ENCODE measurements at regions not wholly inside any gene's neighbourhood (a gene's known extent, or its start where the extent isn't known, plus 50 kb on each side); places are given as distances from the start of the nearest gene placed in this dataset.
"Not testable (repeated sequence)": the region's sequence is repeated elsewhere in the genome, so short reads cannot be mapped to it uniquely, and the experiment has no call there.

DNA sequence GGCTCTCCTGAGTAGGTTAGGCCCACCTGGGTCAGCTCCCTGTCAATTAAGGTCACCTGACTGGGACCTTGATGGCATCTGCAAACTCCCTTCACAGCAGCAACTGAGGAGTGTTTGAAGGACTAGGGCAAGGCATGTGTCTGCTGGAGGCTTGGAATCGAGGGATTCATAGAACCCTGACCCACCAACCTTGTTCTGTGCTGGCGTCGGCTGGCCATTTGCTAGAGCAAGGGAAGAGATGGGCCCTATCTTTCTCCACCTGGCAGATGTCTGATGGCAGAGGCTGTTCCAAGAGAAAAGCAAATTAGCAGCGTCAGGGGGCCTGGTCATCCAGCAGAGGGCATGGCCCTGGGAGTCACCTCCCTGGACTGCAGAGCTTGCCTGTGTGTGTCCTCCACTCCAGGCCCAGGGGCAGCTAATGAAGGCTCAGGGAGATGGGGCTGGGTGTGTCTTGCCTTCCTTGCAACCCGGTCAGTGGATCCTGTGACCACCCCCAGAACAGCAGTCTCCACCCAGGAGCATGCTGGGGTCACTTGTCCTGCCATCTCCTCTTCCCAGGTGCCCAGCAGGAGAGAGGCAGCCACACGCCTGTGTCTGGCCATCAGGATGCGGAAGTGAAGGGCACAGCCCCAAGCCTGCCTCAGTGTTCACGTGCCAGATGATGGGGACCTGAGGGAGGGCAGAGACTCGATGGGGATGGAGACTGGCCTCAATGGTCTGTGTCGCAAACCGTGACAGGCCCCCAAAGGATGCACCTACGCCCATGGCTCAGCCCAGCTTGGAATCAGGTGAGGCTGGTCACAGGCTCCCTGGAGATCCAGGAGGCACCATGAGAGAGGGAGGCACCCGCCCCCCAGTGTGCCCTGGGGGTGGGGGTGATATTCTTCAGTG, 53.9 kb downstream of the BARX1 start:
- DNase-seq = no peak

- no peak for DNase-seq
These were observed 54.7 kb downstream of the BARX1 start for GRCh38 chr9:93900436-93900819.

- no peak for DNase-seq
These were observed 55.3 kb downstream of the BARX1 start for GRCh38 chr9:93899609-93900435.

DNA sequence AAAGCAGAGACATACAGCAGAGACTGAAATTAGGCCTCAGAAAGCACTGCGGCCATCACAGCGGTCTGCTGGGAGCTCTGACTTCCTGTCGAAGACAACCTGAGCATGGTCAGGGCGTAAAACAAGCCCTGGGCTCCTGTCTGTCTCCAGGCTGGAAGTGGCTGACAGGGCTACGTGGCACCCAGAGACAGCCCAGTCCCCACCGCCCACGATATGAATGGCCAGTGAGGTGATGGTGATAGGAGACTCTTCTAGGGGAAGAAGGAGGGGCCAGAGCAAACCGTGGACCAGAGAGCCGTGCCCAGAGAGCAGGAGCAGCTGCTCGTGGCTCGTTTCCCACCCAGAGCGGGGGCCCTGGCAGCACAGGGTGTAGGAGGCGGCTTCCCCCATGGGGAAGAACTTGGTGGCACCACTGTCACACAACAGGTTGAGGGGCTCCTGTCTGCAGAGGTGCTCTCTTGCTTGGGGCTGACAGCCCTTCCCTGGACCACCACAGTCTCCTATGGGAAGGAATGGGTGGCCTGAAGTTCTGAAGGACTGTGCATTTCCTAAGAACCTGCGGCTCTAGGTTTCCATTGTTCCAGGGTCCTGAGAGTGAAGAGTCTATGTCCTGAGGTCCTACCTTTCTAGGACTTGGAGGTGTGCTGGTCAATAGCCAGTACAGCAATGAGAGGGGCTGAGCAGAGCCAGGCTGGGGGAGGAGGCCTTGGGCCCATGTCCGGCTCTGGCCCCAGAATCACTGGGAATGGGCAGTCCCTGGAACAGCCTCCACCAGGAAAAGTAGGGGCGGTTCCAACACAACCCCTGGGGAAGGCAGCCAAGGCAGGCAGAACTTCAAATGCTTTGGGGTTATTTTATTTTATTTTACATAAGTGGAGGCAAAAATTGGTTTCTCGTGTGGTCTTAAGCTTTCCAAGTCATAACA, 56.4 kb downstream of the BARX1 start:
- DNase-seq = no peak

DNA sequence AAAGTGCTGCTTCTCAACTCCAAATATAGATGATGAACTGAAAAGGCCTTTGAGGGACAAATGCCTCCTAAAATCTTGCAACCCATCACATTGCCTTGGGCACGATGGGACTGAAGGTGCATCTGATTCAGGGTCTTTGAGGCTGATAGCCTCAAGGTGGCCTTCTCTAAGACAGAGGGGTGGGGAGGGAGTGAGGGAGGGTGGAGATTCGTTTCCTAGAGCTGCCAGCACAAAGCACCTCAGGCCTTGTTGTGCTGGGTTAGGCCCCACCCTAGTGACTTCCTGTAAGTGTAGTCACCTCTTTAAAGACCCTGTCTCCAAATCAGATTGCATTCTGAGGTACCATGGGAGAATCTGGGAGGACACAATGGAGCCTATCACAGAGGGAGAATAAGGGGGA, 57.1 kb downstream of the BARX1 start:
- DNase-seq = no peak

DNA sequence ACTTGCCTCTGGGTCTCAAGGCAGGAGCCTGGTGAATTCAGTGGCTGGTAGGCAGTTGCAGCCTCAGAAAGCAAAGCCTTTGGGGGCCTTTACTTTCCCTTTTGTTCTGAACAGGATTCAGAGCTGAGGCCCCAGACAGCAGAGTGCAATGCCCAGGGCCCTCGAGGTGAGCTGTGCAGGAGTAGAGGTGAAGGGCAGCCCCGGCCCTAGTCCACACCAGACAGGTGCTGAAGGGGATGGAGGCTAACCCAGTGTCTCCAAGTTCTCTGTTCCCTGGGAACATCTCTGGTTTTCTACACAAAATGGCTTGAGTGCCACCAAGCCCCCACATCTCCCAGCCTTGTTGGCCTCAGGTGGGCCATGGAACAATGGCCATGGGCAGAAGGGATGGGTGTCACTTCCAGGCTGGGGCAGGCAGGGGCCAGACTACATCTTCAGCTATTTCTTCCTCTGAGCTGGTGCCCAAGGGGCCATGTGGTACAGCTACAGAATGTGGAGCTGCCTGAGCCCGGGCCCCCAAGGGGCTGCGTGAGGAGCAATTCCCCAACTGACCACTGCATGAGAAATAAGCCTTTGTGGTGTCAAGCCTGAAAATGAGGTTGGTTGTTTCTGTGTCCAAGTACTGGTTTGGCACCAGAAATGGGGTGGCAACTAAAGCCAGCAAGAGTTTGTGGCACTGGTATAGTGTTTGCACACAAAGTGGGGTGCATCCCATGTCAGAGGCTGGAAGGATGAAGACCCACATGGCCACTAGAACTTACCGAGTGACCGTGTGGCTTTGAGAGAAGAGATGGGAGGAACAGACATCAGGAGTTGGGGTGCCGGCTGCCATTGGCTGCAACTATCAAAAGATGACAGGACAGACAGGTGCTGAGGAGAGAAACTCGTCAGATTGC, 57.8 kb downstream of the BARX1 start:
- no peak for DNase-seq

DNA sequence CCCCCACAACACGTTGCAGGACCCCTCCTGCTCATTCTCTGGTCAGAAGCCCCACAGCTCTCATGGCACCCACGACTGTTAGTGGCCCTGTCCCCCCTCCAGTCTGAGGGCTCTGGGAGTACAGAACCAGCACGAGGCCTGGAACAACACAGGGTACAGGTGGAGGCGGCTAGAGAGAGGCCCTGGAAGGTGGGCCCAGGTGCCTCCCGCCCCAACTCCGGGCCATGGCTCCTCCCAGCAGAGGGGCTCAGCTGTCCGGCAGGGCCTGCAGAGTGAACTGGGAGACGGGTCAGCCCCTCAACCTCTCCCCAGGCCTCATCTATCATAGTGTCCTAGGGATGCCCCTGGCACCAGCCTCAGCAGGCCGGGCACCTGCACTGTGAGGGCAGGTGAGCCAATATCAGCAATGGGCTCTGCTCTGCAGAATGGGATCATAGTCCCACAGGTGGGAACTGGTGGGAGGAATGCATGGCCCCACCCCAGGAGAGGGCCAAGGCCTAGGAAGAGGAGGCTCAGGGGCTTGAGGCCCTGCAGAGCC, 58.6 kb downstream of the BARX1 start:
- no peak for DNase-seq

DNA sequence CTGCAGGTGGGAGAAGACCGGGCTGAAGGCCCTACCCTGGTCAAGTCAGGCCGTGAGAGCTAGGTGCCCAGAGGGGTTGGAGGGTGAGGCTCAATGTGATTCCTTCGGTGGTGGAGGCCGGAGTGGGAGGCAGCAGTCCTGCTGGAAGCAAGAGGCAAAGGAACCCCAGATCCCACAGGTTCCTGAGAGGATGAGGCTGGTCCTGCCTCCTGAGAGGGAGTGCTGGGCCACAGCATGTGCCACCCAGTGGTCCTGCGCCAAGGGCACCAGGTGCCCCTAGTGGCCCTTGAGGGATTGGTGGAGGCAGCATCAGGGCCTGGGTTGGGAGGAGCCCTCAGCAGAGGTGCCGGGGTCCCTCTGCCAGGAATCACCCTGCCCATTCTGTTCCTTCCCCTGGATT, 59.1 kb downstream of the BARX1 start:
- no peak for DNase-seq

- no peak for DNase-seq
These were observed 59.6 kb downstream of the BARX1 start for GRCh38 chr9:93895535-93895934.

GRCh38 chr9:93894691-93895079, 60.5 kb downstream of the BARX1 start:
- no peak for DNase-seq

- no peak for DNase-seq
These were observed 61.1 kb downstream of the BARX1 start for GRCh38 chr9:93893899-93894690.

DNA sequence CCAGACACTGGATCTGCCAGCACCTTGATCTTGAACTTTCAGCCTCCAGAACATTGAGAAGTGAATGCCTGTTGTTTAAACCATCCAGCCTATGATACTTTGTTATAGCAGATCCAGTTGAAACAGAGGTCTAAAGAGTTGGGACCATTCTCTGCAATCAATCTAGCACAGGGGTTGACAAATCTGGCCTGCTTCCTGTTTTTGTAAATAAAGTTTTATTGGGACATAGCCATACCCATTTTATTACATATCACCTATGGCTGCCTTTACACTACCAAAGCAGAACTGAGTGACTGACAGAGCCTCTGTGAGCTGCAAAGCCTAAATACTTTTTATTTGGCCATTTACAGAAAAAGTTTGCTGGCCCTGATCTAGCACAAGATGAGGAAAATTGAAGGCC, 62.0 kb downstream of the BARX1 start:
- no peak for DNase-seq

DNA sequence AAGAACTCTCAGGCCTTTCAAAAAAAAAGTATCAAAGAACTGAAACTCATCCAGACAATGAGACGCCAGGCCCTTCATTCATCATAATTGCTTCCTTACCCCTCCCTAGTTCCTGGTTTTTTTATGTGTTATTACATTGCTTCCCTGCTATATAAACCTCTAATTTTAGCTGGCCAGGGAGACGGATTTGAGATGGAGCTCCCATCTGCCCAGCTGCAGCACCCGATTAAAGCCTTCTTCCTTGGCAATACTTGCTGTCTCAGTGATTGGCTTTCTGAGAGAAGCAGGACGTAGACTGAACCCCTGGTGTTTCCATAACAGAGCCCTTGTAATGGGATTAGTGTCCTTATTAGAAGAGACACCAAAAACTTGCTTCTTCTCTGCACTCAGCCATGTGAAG, 62.4 kb downstream of the BARX1 start:
- no peak for DNase-seq

DNA sequence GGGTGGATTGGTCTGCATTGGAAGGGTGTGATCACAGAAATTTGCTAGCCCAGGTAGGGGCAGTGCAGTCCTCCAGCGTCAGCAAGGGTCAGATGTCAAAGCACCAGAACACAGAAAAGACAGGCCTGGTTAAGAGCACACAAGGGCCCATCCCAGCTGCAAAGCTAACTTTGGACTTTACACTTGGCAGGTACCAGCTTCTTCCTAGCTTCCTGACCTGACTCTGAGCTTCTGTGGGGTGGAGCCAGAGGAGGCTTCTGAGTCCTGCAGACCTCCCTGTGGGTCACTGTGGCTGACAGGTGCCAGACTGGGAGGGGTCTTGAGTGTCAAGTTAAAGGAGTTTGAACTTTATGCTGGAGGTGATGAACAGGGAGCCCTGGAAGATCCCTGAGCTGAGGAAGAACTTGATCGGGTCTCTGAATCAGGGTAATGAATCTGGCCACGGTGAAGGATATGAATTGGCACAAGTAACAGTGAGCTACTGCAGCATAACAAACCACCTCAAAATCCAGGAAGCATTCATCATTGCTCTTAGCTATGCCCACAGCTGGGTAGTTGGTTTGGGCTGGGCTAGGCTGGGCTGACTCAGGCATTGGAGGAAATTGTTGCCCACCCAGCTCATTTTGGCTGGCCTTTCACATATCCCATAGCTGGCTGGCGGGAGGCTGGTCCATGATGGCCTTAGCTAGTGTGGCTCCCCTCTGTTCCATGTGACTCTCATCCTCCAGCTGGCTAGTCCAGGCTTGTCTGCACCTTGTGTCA, 63.4 kb downstream of the BARX1 start:
- DNase-seq = no peak

DNA sequence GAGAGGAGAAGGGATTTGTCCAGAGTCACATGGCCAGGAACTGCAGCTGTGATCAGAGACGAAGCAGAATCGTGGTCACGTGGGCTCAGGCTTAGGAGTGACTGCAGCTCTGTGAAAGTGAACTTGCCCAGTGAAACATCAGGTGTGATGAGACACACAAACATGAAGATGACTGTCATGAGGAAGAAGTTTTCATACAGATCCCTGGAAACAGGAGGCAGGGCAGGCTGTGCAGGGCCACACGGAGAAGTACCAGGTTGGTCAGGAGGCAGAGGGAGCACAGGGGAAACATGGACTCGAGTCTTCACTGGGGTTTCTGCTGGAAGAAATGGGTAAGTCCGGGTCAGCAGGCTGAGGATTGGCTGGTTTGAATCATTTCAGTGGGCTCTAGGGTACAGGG, 64.1 kb downstream of the BARX1 start:
- no peak for DNase-seq

DNA sequence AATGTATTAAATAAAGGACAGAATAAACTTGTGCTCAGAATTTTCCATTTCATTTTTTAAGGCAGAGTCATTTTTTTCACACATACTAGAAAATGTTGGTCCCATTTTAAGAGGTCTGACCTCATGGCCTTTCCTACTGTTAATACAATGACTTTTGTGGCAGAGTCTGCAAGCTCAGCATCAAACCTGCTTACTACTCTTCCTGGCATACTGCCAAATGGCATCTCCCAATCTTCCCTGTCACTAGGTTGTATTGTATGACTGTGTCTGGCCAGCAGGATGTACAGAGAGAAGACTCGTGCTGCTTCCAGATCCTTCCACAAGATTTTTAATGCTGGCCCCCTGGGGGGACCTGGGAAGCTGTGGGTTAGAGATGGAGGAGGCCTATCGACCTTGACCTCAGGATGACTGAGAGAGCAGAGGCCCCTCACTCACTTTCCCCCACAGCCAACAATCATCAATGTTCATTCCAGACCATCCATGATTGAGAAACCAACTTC, 64.7 kb downstream of the BARX1 start:
- no peak for DNase-seq

- DNase-seq = no peak
These were observed 68.2 kb downstream of the BARX1 start for GRCh38 chr9:93886911-93887310.

GRCh38 chr9:93884808-93885207, 70.3 kb downstream of the BARX1 start:
- no peak for DNase-seq

GRCh38 chr9:93879662-93880407, 75.3 kb downstream of the BARX1 start:
- not testable (repeated sequence) for DNase-seq

Measured in stimulated activated CD4-positive, alpha-beta T cell treated with anti-CD3 and anti-CD28 coated beads, Interleukin-4, amount 100 ng/mL, for 4 hours (primary cell).